ENCODE measurements at regions not wholly inside any gene's neighbourhood (a gene's known extent, or its start where the extent isn't known, plus 50 kb on each side); places are given as distances from the start of the nearest gene placed in this dataset.
"Not testable (repeated sequence)": the region's sequence is repeated elsewhere in the genome, so short reads cannot be mapped to it uniquely, and the experiment has no call there.

GRCh38 chr5:87780831-87781760, 368.4 kb upstream of the CCNH start:
- DNase-seq: peak; percentile 52

- no peak for DNase-seq
Measured at GRCh38 chr5:87778876-87779275, 366.1 kb upstream of the CCNH start.

DNA sequence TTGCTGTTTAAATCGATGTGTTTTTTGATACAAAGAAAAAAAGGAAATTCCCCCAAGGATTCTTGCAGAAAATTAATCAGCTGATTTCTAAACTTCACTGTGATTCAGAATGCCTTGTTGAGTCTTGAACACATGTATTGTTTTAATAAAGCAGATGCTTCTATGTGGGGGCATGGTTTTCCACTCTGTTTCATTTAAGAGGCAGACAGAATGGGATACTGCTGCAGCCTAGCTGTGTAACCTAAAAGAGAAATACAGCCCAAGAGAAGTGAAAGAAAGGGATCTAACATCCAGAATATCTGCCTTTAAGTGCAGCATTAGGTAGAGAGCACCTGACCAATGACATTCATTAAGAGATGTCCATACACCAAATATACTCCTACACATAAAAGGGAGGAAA, 365.1 kb upstream of the CCNH start:
- DNase-seq: no peak

DNA sequence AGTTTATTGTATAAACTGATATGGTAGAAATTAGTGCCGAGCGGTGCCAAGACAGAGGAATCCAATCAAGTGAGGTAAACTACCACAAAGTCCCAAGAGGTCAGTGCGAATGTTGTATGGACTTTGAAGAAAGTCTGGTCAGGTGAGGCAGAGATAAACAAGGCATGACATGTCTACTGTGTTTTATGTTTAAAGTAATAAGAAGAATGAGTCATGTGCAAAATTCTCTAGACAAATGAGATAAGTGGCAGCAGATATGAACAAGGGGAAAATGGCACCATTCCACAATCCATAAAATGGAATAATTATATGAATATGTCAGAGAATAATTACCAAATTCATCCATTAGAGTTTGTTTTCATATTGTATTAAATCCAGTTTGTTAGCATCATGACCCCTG, 364.1 kb upstream of the CCNH start:
- no peak for DNase-seq

- DNase-seq: not testable (repeated sequence)
Measured at GRCh38 chr5:87776302-87776701, 363.6 kb upstream of the CCNH start.

DNA sequence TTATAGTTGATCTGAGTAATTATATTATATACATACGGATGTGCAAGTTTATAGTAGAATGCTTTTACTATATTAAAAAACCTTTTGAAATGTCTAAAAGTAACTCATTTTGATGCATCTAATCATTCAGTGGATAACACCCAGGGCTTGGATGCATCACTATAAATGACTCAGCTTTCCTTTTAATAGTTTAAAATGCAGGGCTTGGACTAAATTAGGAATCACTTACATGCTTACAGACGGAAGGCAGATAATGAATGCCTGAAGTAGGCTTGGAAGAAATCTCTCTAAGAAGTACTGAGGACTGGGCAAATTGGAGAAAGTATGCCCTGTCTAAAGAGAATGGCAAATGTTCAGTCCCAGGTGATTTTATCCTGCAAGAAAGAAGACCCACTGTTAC, 362.5 kb upstream of the CCNH start:
- DNase-seq: no peak

- DNase-seq: no peak
Measured at GRCh38 chr5:87774804-87775203, 362.1 kb upstream of the CCNH start.

- no peak for DNase-seq
Measured at GRCh38 chr5:87770601-87771121, 357.9 kb upstream of the CCNH start.

DNA sequence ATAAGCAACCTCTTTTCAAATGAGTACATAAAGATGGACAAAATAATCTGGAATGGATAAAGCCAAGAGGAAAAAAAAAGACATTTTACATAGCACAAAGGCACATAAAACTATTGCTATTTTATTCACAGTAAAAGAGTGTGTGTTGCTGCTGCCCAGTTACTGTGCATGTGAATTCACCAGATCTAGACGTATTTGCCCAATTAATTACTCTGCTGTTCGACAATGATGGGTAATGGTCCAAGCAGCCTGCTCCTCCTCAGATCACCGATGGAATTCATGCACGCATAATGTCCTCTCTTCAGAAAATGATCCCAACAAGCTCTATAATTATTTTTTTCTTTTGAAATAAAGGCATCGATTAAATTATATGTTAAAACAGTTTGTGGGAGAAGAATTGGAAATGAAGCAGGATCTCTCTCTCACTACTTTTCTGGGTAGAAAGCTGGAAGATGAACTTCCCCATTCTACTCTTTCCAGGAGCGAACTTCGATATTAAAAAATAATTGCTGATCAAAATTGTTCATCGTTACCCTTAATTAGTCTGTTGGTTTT, 357.4 kb upstream of the CCNH start:
- DNase-seq: no peak

- no peak for DNase-seq
Measured at GRCh38 chr5:87769157-87769556, 356.4 kb upstream of the CCNH start.

DNA sequence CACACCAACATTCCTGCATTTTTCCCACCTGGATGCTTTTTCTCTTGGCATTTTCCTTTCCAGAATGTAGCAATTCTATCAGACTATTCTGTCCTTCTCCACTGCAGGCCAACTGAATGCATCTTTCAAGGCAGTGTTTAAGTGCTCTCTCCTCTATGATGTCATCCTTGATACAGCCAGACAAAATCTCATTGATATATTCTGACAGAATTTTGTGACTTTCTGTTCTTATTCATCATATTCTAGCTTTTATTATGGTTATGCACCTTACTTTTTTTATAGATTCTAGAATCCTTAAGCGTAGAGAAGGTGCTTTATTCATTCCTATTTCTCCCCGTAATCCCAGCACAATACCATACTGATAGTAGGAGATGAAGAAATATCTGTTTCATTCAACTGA, 355.5 kb upstream of the CCNH start:
- no peak for DNase-seq

- no peak for DNase-seq
Measured at GRCh38 chr5:87765009-87765408, 352.3 kb upstream of the CCNH start.

- no peak for DNase-seq
Measured at GRCh38 chr5:87762631-87763030, 349.9 kb upstream of the CCNH start.

DNA sequence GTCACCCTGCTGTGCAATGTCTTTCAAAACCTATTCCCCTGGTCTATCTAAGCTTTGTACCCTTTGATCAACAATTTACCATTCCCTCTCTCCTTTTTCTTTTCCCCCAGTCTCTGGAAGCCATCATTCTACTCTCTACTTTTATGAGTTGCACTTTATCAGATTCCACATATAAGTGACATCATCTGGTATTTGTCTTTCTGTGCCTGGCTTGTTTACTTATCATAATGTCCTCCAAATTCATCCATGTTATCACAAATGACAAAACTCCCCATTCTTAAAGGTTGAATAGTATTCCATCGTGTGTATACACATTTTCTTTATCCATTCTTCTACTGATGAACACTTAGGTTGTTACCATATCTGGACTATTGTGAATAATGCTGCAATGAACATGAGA, 344.2 kb upstream of the CCNH start:
- no peak for DNase-seq

DNA sequence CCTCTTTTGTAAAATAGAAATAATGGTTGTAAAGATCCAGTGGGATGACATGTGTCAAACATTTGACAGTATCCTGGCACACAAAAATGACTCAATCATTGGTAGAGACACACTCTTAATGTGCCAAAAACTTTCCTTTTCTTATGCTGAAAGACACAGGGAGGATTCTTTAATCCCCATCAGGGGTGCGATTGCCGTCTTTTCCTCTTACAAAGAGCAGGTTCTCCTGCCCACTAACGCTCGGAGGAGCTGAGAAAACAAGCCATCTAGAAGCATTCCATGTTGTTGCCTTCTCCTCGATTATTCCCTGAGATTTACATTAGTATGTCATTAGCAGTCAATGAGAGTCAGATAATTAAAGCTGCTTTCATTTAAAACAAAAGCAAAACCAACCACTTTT, 342.6 kb upstream of the CCNH start:
- DNase-seq: no peak

GRCh38 chr5:87754009-87754757, 341.5 kb upstream of the CCNH start:
- DNase-seq: peak; percentile 8

GRCh38 chr5:87752362-87752761, 339.6 kb upstream of the CCNH start:
- DNase-seq: no peak

DNA sequence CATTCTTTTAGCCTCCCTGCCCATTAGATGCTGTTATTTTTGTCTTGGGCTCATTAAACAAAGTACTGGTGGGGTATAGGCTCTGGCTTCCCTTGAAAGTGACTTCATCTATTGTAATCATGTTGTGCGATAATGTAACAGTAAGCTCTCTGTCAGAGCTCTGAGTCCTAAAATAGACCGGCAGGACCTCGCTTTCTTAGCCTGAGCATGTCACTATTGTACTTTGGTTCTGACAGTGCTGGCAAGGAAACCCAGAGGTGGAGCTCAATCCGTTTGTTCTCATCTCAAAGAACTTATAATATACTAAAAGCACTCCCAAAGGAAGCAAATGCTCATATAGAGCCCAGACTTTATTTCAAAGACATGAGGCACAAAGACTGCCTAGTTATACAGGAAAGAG, 339.1 kb upstream of the CCNH start:
- DNase-seq: no peak

DNA sequence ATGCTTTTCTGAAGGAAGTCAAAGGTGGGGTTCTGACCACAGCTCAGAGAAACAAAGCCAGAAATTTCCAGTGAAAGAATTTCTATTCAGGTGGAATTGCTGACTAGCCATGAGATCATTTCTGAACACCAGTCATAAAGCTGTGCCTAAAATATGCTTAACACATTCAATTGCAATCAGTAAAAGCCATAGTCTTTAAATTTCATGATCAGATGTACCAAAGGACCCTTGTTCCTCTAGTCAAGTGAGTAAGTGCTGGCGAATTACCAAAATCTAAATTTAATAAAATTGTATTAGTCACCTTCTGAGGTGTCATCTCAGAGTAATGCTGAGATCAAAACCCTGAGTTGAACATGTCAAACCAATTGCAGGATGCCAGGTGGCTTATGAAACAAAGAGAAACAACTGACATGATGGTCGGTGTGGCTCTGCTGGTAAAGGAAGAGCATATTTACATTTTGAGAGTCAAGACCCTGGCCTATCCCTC, 334.2 kb upstream of the CCNH start:
- no peak for DNase-seq

DNA sequence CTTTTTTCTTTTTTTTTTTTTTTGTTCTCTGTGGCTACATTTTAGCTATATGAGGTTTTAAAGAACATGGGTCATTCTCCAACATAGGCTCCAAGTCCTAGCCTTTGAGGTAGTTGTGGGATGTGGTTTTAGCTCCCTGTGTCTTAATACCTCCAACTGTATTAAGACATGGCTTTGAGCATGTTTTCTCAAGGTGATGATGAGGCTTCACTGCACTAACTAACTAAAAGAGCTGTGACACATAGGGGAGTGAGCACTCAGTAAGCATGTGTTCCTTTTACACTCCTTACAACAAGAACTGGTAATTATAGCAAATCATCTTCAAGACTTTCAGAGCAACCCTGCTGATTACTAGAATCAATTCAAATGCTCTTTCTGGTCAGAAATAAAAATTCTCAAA, 333.6 kb upstream of the CCNH start:
- DNase-seq: no peak

- no peak for DNase-seq
Measured at GRCh38 chr5:87741881-87742280, 329.2 kb upstream of the CCNH start.

- no peak for DNase-seq
Measured at GRCh38 chr5:87735923-87736322, 323.2 kb upstream of the CCNH start.

DNA sequence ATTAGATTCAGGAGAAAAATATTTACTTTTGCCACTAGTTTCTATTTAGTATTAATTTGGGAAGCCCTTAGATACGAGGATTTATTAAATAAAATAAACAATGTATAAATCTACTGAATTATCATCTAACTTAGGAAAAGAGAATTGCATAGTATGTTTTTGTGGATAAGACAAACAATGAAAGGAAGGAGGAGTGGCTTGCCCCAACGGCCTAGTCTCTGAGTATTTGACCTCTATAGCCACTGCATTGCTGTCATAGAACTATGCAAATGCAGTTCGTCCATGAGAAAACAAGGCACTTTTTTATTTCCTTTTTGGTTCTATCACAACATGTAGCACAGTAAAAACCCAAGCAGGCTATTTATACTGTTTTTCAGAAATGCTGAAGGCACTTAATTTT, 321.2 kb upstream of the CCNH start:
- no peak for DNase-seq
